SK-N-SH treated with all-trans-retinoic acid at 6 μM for 48 hours (cell line): ENCODE measurements at regions not wholly inside any gene's neighbourhood (a gene's known extent, or its start where the extent isn't known, plus 50 kb on each side); places are given as distances from the start of the nearest gene placed in this dataset.

Experiments
- ARNTL ChIP-seq: fragments of 450-650 bp; formaldehyde crosslinking; IDR thresholded peaks from 2 replicates; pipeline ENCODE4 v1.5.0; 2020; ENCODE audit warnings: low read depth, mild to moderate bottlenecking, moderate library complexity, borderline replicate concordance
- BACH2 ChIP-seq: fragments of 250-450 bp; sonication (Bioruptor Pico); IDR thresholded peaks from 2 replicates; pipeline ENCODE4 v1.9.0; 2021; ENCODE audit warnings: mild to moderate bottlenecking, borderline replicate concordance
- CSDC2 ChIP-seq: fragments of 250-450 bp; sonication (Bioruptor Pico); IDR thresholded peaks from 2 replicates; pipeline ENCODE4 v1.5.0; 2020; ENCODE audit warnings: mild to moderate bottlenecking, moderate library complexity
- ISL1 ChIP-seq: fragments of 250-450 bp; sonication (Bioruptor Pico); IDR thresholded peaks from 2 replicates; pipeline ENCODE4 v2.1.2; 2022; ENCODE audit warnings: mild to moderate bottlenecking, moderate library complexity
- PATZ1 ChIP-seq: fragments of 250-450 bp; sonication (Bioruptor Pico); IDR thresholded peaks from 2 replicates; pipeline ENCODE4 v1.8.0; 2020; ENCODE audit warnings: mild to moderate bottlenecking, moderate library complexity, borderline replicate concordance
- RARB ChIP-seq: fragments of 250-450 bp; sonication (Bioruptor Pico); IDR thresholded peaks from 2 replicates; pipeline ENCODE4 v1.8.0; 2021; ENCODE audit warnings: mild to moderate bottlenecking, moderate library complexity
- TOX ChIP-seq: fragments of 250-450 bp; sonication (Bioruptor Pico); IDR thresholded peaks from 2 replicates; pipeline ENCODE4 v1.8.0; 2021; ENCODE audit warnings: mild to moderate bottlenecking, moderate library complexity, borderline replicate concordance
- ZFP30 ChIP-seq: fragments of 450-650 bp; formaldehyde crosslinking; IDR thresholded peaks from 2 replicates; pipeline ENCODE4 v1.5.0; 2022; ENCODE audit warnings: mild to moderate bottlenecking, moderate library complexity
- ZNF8 ChIP-seq: fragments of 450-650 bp; formaldehyde crosslinking; IDR thresholded peaks from 2 replicates; pipeline ENCODE4 v1.5.0; 2020; ENCODE audit warnings: mild to moderate bottlenecking, moderate library complexity

- TF ChIP-seq ZFP30 (CRISPR knock-in tag) (no peak), TOX (no peak), CSDC2 (CRISPR knock-in tag) (no peak), ISL1 (no peak), PATZ1 (CRISPR knock-in tag) (no peak), BACH2 (CRISPR knock-in tag) (no peak), ZNF8 (CRISPR knock-in tag) (no peak), ARNTL (CRISPR knock-in tag) (no peak), RARB (CRISPR knock-in tag) (no peak)
These were observed 860.7 kb downstream of the PCDH19 start for GRCh38 chrX:99549381-99549780.
